ENCODE measurements at regions not wholly inside any gene's neighbourhood (a gene's known extent, or its start where the extent isn't known, plus 50 kb on each side); places are given as distances from the start of the nearest gene placed in this dataset.
A peak's percentile ranks its signal among the peaks of the same experiment; 100 is the strongest.
"Not testable (repeated sequence)": the region's sequence is repeated elsewhere in the genome, so short reads cannot be mapped to it uniquely, and the experiment has no call there.

DNA sequence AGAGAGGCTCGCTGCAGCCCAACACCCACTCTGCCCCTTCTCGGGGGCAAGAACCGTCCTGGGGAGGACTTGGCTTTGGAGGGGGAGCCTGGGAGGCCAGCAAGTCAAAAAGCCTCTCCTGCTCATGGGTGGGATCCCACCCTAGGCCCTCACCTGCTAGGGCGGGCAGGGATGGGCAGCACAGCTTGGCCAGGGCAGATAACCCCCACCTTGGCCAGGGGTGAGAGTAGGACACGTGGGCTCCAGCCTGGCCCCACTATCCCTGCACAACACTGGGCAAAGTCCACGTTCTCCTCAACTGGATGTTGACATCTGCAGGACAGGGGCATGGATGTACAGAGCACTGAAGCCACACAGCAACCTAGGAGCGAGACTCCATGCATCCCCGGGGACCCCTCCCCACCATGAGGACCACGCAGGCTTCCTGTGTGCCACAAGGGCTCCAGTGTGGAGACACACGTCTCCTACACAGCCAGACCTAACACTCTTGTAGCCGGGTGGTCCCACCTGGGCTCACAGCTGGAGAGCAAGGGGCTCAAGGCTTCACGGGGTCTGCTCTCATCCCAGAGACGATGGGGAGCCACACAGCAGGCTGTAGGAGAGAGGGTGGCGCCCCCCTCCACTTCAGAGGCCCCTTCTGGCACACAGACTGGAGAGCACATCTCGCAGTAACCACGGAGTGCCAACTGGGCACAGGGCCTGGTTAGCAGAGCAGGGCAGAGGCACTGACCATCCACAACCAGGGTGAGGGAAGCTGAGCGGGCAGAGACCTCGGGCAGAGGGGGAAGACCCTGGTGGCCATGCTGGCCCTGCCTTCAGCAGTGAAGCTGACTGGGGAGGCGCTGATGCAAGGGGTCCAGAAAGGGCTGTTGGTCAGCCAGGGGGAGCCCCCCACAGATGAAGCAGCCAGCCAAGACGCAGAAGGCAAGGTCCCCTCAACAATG lies 171.1 kb downstream of the CRYBB2 start:
- no peak for FAIRE-seq
- no peak for TF ChIP-seq POLR2A (IDR thresholded peaks at IDR 0.05; ENCODE audit: low read depth, low read length)
- no peak for DNase-seq (ENCODE audit: insufficient read length, low spot score)

GRCh38 chr22:25392584-25392983 lies 171.9 kb upstream of the GRK3 start:
- FAIRE-seq (no peak), DNase-seq (ENCODE audit: insufficient read length, low spot score) (no peak)
- no peak for TF ChIP-seq POLR2A (IDR thresholded peaks at IDR 0.05; ENCODE audit: low read depth, low read length)

GRCh38 chr22:25393121-25393805 lies 171.2 kb upstream of the GRK3 start:
- FAIRE-seq (no peak), DNase-seq (ENCODE audit: insufficient read length, low spot score) (no peak)
- no peak for TF ChIP-seq POLR2A (IDR thresholded peaks at IDR 0.05; ENCODE audit: low read depth, low read length)

GRCh38 chr22:25395468-25395867 lies 169.0 kb upstream of the GRK3 start:
- no peak for TF ChIP-seq POLR2A (IDR thresholded peaks at IDR 0.05; ENCODE audit: low read depth, low read length)
- FAIRE-seq (no peak), DNase-seq (ENCODE audit: insufficient read length, low spot score) (no peak)

- TF ChIP-seq POLR2A (IDR thresholded peaks at IDR 0.05; ENCODE audit: low read depth, low read length), result no peak
- no peak for FAIRE-seq
- no peak for DNase-seq (ENCODE audit: insufficient read length, low spot score)
Measured at GRCh38 chr22:25395915-25396314, 168.6 kb upstream of the GRK3 start.

- no peak for FAIRE-seq
- TF ChIP-seq POLR2A (IDR thresholded peaks at IDR 0.05; ENCODE audit: low read depth, low read length), result no peak
- no peak for DNase-seq (ENCODE audit: insufficient read length, low spot score)
Measured at GRCh38 chr22:25396615-25397200, 167.8 kb upstream of the GRK3 start.

DNA sequence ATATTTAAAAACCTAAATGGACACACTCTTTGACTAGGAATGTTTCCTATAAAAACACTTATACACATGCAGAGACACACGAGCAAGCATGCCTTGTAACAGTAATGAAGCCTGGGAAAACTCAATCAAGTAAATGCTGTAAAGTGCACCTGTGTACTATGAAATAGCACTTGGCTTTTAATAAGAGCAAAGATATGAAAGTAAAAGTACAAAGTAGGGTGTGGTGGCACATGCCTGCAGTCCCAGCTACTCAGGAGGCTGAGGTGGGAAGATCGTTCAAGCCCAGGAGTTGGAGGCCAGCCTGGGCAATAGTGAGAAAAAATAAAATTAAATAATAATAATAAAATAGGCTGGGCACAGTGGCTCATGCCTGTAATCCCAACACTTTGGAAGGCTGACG lies 166.9 kb upstream of the GRK3 start:
- DNase-seq (ENCODE audit: insufficient read length, low spot score), result no peak
- TF ChIP-seq POLR2A (IDR thresholded peaks at IDR 0.05; ENCODE audit: low read depth, low read length), result no peak
- no peak for FAIRE-seq

GRCh38 chr22:25398591-25399062 lies 165.8 kb upstream of the GRK3 start:
- FAIRE-seq; DNase-seq (ENCODE audit: insufficient read length, low spot score): not testable (repeated sequence)

- TF ChIP-seq POLR2A (IDR thresholded peaks at IDR 0.05; ENCODE audit: low read depth, low read length), result no peak
- no peak for DNase-seq (ENCODE audit: insufficient read length, low spot score)
- no peak for FAIRE-seq
Measured at GRCh38 chr22:25399649-25400151, 164.8 kb upstream of the GRK3 start.

DNA sequence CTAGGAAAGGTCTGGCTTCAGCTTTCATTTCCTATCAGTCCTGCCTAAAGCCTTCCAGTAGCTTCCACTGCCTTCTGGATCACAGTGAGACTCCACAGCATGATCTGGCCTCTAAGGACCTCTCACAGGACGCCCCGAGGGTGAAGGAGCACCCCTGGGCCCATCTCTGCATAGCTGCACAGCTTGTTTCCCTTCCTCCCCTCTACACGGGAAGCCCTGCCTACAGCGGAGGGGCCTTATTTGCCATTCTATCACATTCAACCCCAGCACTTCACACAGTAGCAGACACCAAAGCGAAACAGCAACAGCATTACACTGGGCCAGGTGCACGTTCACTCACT lies 162.3 kb upstream of the GRK3 start:
- FAIRE-seq (no peak), DNase-seq (ENCODE audit: insufficient read length, low spot score) (no peak)
- TF ChIP-seq POLR2A (IDR thresholded peaks at IDR 0.05; ENCODE audit: low read depth, low read length), result no peak

GRCh38 chr22:25402501-25403283 lies 161.8 kb upstream of the GRK3 start:
- no peak for FAIRE-seq
- DNase-seq (ENCODE audit: insufficient read length, low spot score), result peak; percentile 40

DNA sequence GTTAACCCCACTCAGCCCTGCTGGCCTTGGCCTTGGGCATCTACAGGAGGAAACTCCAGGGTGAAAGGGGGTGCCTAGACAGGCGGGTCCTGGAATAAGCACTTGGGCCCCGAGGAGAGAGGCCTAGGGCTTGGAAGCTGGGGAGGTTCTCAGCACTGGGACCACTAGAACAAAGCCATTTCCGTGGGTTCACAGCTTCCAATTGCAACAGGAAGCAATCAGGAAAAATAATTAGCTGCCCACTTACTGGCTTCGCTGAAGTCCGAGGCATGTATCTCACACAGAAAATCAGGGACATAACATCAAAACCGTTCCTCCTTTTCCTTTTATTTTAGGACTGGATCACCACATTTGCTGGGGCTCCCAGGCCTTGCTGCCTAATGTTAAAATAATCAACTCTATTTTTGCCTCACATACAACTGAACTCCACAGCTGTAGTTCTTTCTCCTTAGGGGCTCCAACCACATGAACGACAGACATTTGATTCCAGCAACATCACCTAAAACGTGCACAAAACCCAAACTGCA lies 161.1 kb upstream of the GRK3 start:
- no peak for TF ChIP-seq POLR2A (IDR thresholded peaks at IDR 0.05; ENCODE audit: low read depth, low read length)
- FAIRE-seq (no peak), DNase-seq (ENCODE audit: insufficient read length, low spot score) (no peak)

More at GRCh38 chr22:25402501-25403283, 161.8 kb upstream of the GRK3 start:
- no peak for TF ChIP-seq POLR2A (IDR thresholded peaks at IDR 0.05; ENCODE audit: low read depth, low read length)

- FAIRE-seq, result no peak
- no peak for TF ChIP-seq POLR2A (IDR thresholded peaks at IDR 0.05; ENCODE audit: low read depth, low read length)
- DNase-seq (ENCODE audit: insufficient read length, low spot score), result no peak
Measured at GRCh38 chr22:25403811-25404471, 160.5 kb upstream of the GRK3 start.

All from H54 (cell line).